ENCODE measurements at regions not wholly inside any gene's neighbourhood (a gene's known extent, or its start where the extent isn't known, plus 50 kb on each side); places are given as distances from the start of the nearest gene placed in this dataset.
"Not testable (repeated sequence)": the region's sequence is repeated elsewhere in the genome, so short reads cannot be mapped to it uniquely, and the experiment has no call there.

DNA sequence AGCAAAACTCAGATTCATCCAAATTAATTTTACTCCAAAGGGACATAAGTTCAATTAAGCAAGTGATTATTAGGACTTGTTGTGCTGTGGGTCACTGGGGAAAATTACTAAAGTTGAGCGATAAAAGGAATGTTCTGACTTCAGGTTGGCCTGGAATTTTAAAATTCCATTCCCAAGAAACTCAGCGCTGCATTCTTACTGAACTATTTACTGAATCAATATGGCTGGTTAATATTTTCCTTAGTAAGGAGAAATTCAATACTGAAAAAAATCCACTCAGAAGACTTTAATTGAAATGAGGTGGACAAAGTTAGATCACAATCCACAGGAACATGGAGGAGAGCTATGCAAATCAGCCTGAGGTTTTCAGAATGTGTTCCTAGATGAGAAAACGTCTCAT is 578.9 kb upstream of the NR5A2 start:
- no peak for DNase-seq (ENCODE audit: low read depth)

DNA sequence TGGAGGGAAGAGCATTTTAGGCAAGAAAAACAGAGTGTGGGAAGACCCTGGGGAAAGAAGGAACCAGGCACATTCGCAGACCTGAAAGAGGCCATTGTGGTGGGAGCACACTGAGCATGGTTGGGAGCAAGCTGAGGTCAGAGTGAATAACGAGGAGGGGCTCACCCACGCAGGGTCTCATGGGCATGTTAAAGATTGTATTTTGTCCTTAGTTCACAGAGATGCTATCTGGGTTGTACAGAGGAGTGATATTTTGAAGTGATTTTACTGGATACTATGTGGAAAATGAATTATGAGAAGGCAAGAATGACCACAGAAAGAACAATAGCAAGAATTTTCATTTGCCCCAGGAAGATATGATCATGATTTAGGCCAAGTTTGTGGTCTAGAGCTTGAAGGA is 578.3 kb upstream of the NR5A2 start:
- no peak for DNase-seq (ENCODE audit: low read depth)

DNA sequence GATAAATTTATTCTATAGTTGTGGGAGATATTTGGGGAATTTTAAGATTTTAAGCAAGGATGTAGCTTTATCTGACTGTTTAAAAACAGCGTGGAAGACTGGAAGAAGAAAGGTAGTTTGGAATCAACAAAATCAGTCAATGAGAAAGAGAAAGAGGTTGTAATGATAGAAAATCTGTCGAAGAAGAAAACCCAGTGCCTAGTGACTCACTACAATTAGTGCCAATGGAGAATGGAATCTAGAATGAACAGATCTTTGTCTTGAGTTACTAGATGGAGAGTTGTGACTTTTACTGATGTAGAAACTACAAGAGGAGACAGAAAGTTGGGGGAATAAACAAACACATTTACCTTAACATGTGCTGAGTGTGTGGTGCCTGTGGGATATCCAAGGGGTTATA is 577.8 kb upstream of the NR5A2 start:
- DNase-seq (ENCODE audit: low read depth) = no peak

GRCh38 chr1:199452627-199453026 is 574.9 kb upstream of the NR5A2 start:
- DNase-seq (ENCODE audit: low read depth) = no peak

- DNase-seq (ENCODE audit: low read depth) = no peak
Observed at GRCh38 chr1:199453723-199454122, 573.8 kb upstream of the NR5A2 start.

- DNase-seq (ENCODE audit: low read depth) = no peak
Observed at GRCh38 chr1:199460933-199461332, 566.6 kb upstream of the NR5A2 start.

DNA sequence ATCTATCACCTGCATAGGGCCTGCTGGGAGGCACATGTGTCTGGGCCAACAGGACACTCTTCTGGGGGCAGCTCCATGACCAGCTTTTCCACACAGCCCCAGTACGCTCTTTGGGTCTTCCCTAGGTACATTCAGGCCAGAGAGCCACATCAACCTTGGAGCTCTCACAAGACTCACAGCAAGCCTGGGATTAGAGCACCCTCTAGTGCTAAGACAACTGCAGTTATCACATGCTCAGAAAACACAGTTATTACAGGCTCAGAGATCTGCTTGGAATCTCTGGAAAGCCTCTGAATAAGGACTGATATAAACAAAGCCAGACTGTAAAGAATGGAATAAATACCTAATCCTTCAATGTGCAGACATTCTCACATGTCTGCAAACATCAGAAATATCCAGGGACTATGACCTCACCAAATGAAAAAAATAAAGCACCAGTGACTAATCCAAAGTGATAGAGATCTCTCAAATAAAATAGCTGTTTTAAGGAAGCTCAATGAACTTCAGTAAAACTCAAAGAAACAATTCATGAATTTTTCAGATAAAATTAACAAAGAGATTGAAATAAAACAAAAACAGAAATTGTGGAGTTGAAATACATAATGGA is 563.9 kb upstream of the NR5A2 start:
- DNase-seq (ENCODE audit: low read depth) = no peak

- DNase-seq (ENCODE audit: low read depth) = no peak
Observed at GRCh38 chr1:199466961-199467360, 560.5 kb upstream of the NR5A2 start.

DNA sequence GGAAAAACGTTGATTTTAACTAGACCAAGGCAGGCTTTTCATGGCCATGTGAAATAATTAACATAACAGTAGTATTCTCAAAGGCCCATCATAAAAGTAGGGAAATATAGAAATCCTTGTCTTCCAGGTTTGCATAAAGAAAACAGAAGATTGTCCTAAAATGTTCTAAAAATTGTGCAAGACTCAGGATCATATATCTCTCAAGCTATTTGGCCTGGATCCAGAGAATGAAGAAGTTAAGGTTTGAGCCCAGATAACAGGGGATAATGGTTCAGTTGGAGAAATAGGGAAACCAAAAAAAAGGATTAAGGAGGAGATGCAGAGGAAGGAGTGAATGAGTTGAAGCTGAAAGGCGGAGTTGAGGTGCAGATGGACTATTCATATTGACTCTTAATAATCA is 555.5 kb upstream of the NR5A2 start:
- DNase-seq (ENCODE audit: low read depth) = no peak

- DNase-seq (ENCODE audit: low read depth) = no peak
Observed at GRCh38 chr1:199472978-199473377, 554.5 kb upstream of the NR5A2 start.

DNA sequence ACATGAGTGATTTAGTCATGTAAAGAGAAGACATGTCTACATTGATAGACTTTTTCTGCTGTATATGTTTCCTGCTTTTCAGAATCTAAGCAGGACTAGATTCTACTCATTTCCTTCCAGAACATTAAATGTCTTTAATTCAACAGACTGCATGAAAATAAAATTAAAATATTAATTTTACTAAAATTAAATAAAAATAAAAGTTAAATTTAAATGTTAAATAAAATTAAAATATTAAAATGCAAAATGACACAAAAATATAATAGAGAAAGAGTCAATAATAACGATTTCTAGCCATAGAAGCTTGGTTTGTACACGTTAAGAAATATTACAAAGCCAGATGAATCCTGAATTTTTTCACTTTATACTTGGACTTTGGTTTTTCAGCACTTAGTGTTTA is 552.8 kb upstream of the NR5A2 start:
- DNase-seq (ENCODE audit: low read depth) = no peak

GRCh38 chr1:199482426-199482825 is 545.1 kb upstream of the NR5A2 start:
- no peak for DNase-seq (ENCODE audit: low read depth)

- no peak for DNase-seq (ENCODE audit: low read depth)
Observed at GRCh38 chr1:199489594-199489993, 537.9 kb upstream of the NR5A2 start.

GRCh38 chr1:199490769-199491527 is 536.6 kb upstream of the NR5A2 start:
- no peak for DNase-seq (ENCODE audit: low read depth)

- DNase-seq (ENCODE audit: low read depth) = no peak
Observed at GRCh38 chr1:199495432-199495831, 532.1 kb upstream of the NR5A2 start.

DNA sequence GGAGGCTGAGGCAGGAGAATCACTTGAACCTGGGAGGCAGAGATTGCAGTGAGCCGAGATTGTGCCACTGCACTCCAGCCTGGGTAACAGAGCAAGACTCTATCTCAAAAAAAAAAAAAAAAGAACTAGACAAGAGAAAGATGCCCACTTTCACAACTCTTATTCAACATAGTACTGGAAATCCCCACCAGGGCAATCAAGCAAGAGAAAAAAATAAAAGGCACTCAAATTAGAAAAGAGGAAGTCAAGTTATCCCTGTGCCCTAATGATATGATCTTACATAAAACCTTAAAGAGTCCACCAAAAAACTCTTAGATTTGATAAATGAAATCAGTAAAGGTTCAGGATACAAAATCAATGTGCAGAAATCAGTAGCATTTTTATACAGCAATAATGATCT is 528.7 kb upstream of the NR5A2 start:
- not testable (repeated sequence) for DNase-seq (ENCODE audit: low read depth)

DNA sequence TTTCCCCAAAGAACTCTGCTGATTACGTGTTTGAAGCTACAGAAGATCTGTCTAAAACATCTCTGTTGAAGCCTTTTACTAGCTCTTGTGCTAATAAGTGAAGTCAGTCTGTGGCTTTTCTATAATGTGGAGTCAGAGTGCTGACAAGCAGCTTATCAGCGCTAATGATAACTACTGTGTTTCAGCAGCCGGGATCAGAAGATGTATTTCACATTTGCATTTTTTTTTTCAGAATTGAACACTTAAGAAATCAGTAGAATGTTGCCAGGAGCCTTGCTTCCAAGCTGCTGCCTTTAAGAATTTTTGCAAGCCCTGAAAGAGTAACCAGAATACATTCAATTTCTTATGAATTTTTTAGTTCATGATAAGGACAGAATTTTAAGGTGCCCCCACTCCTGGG is 519.4 kb upstream of the NR5A2 start:
- DNase-seq (ENCODE audit: low read depth) = no peak

- no peak for DNase-seq (ENCODE audit: low read depth)
Observed at GRCh38 chr1:199508653-199509052, 518.9 kb upstream of the NR5A2 start.

GRCh38 chr1:199509456-199509855 is 518.1 kb upstream of the NR5A2 start:
- no peak for DNase-seq (ENCODE audit: low read depth)

GRCh38 chr1:199510314-199510713 is 517.2 kb upstream of the NR5A2 start:
- DNase-seq (ENCODE audit: low read depth) = no peak

DNA sequence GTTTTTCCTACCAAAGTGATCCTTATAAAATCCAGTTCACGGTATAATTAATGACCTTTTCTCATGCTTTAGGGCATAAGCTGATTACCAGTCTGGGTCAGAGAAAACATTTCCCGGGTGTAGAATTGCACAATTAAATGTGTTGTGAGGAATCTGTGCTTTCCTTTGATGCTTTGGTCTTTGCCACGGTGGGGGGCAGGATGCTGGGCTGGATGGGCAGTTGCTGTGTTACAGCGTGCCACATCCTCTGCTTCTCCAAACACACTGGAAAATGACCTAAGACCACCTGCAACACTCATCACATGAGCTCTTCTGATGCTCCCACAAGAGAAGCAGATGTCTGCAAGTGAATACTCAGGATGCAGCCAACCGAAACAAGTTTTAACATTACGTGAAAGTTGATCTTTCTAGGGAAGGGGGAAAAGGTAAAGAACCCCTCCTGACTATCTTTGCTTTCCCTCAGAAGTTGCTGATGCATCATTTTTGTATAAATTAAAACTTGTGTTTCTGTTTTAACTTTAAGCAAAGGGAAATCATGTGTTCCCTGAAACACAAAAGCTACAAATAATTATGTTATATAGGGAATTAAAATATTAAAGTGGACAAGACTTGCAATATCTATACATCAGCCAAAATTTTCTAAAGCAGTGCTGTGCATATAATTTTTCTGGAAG is 515.3 kb upstream of the NR5A2 start:
- DNase-seq (ENCODE audit: low read depth) = no peak

- DNase-seq (ENCODE audit: low read depth) = no peak
Observed at GRCh38 chr1:199515261-199515660, 512.2 kb upstream of the NR5A2 start.

GRCh38 chr1:199522338-199522737 is 505.2 kb upstream of the NR5A2 start:
- DNase-seq (ENCODE audit: low read depth) = no peak
